RPMI7951 (cell line): ENCODE measurements at regions not wholly inside any gene's neighbourhood (a gene's known extent, or its start where the extent isn't known, plus 50 kb on each side); places are given as distances from the start of the nearest gene placed in this dataset.
"Not testable (repeated sequence)": the region's sequence is repeated elsewhere in the genome, so short reads cannot be mapped to it uniquely, and the experiment has no call there.

ENCODE experiments used
- DNase-seq: peaks from one replicate; pipeline ENCODE4 v3.0.0-alpha.2; 2012; ENCODE audit warnings: low read depth

DNA sequence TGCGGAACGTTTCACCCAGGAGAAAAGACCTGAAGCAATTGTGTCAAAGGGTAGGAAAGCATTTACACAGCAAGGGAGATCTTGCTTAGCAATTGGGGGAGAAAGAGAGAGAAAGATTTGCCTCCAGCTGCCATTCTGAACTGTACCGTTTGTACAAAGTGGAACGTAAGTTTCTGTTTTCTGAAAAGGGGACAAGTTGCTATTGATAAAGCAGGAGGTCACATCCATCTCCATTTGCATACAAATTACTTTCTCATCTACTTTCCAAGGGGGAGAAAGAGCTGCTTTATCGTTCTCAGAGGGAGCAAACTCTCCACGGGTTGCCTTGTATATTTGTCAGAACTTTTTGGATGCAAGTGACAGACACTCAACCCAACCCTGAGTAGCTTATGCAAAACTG, 92.0 kb upstream of the CARD11 start:
- DNase-seq: no peak

DNA sequence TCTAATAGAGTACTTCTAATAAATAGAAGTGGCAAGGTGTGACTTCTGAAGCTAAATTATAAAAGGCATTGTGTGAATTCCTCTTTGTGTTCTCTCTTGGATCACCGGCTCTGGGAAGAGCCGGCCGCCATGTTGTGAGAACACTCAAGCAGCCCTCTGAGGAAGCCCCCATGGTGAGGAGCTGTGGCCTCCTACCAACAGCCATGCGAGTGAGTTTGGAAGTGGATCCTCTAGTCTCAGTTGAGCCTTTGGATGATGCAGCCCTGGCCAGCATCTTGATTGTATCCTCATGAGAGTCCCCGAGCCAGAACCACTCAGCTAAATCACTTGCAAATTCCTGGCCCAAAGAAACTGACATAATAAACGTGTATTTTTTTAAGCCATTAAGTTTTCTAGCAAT, 94.5 kb upstream of the CARD11 start:
- no peak for DNase-seq

DNA sequence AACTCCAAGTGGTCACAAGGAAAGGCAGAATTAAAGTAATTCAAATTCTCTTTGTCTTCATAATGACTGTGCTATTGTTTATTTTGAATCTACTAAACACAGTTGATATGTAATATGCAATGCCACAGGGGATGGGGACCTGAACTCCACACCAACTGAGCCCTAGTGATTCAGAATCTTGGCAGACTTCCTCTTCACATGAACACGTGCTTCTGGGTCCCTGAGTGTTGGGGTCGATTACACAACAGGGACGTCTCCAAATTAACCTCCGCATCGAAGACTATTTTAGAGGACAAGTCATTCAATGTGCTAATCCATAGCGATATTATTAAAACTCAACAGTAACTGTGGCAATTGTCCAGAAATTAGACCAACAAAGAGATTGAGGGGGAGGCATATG, 95.3 kb upstream of the CARD11 start:
- DNase-seq: peak; percentile 64

DNA sequence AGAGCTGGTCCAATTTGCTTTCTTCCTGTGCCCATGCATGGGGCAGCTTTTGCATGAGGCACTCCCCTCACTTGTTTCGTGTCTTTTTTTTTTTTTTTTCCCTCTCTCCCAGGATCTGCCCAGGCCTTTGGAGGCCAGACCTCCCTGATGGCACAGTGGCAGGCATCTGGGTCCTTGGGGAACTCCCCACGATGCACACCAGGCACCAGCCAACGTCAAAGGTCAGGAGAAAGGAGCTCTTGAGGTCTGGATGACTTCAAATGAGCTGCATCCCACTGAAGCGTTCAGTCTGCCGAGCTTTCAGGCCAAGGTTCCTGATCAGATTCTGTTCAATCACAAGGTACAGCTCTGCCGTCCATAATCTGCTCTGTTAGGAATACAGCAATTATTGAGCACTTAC, 97.2 kb upstream of the CARD11 start:
- DNase-seq: no peak

DNA sequence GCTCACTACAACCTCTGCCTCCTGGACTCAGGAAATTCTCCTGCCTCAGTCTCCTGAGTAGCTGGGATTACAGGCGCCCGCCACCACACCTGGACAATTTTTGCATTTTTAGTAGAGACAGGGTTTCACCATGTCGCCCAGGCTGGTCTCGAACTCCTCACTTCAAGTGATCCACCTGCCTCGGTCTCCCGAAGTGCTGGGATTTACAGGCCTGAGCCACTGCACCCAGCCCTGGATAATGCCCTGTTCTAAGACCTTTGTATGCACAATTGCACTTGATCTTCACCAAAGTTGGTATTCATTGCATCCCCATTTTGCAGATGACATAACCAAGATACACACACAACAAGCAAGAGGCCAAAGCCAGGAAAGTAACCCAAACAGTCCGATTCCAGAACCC, 97.7 kb upstream of the CARD11 start:
- DNase-seq: no peak

DNA sequence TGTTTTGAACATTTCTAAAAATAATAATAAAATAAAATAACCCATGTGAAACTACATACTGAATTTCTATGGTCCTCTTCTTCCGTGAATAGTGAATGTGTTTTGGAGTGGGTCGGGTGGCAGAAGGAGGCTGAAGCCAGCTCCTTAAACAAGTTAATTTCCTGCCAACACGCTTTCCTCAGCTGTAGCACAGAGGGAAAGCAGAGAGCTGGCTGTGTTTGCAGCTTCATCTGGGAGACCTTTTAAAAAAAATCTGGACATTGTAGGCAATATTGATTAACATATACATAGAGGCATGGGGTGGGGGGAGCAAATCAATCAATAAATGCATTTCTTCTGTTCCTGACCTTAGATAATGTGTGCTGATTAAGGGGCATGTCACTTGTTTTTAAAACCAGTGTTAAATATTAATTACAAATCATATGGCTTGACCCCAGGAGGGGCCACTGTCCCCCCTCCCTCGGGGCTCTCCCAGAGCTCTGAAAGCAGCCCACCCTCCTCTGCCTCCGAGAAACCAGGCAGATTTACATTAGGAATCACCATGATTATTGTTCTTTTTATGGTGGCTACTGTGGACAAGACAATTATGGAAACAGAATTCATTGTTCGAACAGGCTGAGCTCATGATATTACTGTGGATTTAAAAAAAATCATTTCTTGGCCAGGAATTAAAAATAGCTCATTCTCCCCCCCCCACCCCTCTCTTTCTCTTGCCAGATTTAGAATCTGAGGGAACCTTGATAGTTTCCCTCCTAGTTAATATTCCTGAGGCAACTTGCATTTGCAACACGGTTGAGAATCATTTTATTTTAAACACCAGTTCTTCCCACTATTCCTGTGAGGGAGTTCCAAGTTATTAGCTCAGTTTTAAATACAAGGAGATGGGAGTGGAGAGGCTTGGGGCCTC, 100.5 kb upstream of the CARD11 start:
- DNase-seq: no peak

DNA sequence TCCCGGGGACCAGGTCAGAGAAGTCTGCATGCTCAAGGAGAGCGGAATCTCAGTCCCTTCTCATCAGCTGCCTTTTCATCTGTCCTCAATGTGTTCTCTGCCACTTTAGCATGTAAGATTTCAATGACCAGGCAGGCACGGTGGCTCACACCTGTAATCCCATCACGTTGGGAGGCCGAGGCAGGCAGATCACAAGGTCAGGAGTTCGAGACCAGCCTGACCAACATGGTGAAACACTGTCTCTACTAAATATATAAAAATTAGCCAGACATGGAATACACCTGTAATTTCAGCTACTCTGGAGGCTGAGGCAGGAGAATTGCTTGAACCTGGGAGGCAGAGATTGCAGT, 101.1 kb upstream of the CARD11 start:
- not testable (repeated sequence) for DNase-seq

DNA sequence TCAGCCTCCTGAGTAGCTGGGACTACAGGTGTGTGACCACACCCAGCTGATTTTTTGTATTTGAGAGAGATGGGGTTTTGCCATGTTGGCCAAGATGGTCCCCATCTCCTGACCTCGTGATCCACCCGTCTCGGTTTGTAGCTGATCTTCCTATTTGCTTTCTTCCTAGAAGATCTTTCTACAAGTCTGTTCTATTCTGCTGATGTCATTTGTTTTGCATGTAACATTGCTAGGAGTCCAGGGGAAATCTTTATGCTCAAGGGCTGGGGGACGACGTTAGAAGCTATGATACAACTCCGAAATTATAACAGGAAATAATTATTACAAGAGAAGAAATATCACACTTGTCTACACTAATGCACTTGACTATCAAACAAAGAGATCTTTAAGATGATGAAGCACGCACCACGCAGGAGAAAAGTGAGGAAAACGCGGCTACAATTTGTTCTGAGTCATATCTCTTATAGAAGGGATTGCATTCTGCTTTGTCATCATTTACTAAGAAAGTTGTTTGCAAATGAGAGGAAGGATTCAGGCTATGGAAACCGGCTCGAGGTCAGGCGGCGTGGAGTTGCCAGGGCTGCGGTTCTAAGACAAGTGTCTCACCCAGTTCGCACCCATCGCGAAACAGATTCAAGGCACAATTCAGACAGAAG, 103.0 kb upstream of the CARD11 start:
- DNase-seq: peak; percentile 84

DNA sequence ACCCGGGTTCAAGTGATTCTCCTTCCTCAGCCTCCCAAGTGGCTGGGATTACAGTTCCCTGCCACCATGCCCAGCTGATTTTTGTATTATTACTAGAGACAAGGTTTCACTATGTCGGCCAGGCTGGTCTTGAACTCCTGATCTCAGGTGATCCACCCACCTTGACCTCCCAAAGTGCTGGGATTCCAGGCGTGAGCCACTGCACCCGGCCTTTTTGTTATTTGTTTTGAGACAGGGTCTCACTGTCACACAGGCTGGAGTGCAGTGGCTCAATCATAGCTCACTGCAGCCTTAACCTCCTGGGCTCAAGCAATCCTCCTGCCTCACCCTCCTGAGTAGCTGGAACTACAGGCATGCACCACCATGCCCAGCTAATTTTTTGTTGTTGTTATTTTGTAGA, 104.8 kb upstream of the CARD11 start:
- not testable (repeated sequence) for DNase-seq

DNA sequence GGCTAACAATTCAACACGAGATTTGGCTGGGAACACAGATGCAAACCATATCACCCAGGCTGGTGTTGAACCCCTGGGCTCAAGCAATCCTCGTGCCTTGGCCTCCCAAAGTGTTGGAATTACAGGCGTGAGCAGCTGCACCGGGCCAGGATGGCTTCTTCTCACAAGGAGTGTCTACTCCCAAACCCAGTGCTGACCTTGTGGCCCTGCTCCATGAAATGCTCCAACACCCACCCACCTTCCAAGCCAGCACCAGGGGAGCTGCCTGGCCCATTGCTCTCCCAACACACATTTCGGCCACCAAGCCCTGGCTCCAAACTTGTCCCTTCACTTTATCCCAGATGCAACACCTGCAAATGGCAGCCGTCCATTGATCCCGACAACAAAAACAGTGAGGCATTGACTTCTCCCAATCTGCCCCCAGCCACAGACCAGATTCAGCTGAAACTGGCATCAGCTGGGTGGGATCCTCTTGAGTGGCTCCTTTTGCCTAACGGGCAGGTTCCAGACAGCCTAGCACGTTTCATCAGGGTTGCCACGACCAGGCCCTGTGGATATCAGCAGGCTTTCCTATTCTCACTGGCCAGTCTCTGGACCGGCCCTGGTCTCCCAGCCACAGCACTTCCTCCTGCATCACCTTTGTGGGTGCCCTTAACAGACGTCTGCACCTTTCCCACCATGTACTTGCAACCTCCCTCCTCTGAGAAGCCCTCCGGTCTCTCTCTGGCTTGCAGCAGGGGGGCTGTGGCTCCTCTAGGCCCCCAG, 105.7 kb upstream of the CARD11 start:
- no peak for DNase-seq

DNA sequence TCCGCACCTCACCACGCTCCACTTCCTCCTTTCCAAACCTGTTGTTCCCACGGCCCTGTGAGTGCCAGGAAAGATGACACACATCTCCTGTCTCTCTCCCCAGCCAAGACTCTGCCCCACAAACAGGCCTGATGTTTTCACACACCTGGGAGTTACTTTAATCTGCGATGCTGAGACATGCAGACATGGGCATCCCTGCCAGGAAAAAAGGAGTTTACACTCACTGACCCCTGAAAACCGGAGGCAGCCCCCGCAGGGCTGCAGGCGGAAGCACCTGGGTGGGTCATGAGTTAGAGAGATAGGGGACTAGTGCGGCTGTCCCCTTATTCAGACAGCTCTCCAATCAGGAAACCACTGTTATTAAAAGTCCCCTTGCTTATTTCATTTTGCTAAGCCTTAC, 106.4 kb upstream of the CARD11 start:
- DNase-seq: no peak

DNA sequence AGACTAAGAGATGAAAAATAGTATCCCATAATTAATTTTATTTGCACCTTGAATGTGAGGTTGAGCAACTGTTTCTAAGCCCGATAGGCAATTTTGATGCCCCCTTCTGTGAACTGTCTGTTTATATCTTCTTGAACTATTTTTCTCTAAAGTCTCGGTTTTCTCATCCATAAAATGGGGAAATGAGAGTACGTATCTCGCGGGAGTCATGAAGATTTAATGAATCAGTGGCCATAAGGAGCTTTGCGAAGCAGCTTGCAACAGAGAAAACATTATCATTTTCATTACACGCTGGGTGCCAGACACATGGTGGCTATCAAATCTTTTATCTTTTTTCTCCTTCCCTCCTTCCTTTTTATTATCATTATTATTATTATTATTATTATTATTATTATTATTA, 108.1 kb upstream of the CARD11 start:
- no peak for DNase-seq

DNA sequence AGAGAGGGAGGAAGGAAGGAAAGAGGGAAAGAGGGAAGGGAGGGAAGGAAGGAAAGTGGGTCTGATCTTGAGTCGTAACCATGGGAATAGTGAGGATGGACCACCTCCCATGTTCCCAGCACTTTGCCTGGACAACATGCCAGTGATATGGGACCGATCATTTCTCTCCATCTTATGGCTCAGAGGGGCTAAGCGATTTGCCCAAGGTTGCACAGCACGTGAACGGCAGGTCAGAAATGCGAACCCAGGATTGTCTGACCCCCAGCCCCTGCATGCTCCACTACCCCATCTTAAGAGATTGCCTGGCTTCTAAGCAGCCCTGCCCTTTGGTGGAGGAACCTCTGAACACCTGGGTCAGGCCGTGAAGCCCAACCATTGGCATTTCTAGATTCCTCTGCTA, 109.0 kb upstream of the CARD11 start:
- no peak for DNase-seq

DNA sequence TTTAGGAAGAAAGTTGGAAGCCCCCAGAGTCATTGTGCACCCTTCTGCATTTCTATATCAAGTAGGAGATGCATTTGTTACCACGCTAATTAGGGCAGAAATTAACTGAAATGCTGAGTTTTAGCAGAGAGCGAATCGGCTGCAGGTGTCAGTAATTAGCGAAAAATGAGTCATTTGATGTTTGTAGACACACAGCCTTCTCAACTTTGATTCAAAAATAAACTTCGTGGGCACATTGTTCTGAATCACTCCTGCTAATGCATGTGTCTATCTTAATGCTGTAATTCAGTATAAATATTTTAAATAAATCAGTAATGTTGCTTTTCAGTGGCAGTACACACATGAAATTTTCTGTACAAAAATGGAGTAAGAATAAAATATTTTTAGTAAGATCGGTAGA, 109.5 kb upstream of the CARD11 start:
- no peak for DNase-seq

DNA sequence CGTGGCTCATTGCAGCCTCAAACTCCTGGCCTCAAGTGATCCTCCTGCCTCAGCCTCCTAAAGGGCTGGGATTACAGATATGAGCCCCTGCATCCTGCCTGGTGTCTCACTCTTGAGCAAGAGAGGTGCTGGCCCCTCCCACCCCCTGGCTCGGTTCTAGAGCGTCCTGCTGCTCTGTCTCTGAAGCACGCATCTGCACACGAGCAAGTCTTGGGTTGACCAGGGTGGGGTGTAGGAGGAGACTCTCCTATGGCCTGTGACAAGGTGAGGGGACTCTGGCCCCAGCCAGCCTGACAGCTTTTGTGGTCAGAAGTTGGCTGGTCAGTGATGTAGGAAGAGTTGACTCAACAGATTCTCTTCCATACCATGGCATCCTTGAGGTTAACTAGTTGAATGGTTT, 110.7 kb upstream of the CARD11 start:
- no peak for DNase-seq

DNA sequence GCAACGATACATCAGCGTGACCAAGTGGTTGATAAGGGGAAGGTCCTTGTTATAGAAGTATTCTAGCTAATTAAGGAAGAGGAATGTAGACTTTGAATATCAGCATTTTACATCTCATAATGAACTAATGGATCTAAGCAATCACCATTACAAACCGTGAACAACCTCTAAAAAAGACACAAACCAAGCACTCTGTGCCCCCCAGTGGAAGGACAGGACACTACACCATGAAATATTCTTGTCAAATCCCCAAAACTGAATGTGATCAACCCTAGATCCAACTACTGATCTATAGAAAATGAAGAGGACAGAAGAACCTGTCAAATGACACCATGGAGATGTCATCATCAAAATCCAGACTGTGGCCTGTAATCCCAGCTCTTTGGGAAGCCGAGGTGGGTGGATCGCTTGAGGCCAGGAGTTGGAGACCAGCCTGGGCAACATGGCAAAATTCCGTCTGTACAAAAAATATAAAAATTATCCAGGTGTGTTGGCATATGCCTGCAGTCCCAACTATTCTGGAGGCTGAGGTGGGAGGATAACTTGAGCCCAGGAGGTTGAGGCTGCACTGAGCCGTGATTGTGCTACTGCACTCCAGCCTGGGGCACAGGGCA, 111.3 kb upstream of the CARD11 start:
- DNase-seq: peak; percentile 62

DNA sequence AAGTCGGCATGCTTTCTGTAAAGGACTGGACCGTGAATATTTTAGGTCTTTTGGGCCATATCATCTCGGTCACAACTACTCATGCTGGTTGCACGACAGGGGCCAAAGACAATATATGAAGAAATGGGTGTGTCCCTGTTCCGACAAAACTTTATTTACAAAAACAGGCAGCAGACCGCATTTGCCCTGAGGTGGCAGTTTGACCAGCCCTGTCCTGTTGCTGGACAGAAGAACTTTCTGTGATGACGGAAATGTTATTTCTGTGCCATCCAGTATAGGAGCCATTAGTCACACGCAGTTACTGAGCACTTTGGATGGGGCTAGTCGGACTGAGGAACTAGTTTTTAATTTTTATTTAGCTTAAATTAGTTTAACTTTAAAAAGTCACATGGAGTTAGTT, 112.8 kb upstream of the CARD11 start:
- DNase-seq: peak; percentile 97

DNA sequence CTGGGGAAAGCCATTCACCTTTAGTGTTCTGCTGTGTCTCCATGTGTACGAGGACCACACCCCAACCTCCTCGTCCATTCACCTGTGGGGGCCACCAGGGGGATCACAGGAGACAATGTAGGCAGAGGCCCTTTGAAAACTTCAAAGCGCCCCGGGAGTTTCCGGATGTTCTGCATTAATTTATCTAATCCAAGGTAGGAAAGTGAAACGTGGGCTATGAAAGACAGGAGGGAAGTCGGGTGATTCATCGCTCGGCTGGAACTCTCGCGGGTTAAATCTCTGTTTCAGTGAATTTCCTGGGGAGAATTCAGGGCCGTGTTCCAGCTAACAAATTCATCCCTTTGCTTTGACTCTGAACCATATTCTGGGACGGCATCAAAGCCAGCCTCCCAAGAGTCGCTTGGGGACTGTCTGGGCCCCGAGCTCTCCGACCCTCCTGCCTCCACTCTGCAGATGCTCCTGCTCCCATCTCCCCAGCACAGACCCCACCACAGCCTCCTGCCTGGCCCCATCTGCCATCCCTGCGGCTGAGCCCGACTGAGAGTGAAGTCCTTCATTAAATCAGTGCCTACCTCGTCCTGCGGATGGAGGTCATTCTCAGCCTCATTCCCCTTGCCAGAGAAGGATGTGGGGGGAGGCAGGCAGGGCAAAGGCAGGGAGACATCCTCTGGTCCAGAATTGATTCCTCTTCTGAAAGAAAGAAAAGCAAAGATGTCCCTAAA, 114.1 kb upstream of the CARD11 start:
- peak; percentile 94 for DNase-seq

DNA sequence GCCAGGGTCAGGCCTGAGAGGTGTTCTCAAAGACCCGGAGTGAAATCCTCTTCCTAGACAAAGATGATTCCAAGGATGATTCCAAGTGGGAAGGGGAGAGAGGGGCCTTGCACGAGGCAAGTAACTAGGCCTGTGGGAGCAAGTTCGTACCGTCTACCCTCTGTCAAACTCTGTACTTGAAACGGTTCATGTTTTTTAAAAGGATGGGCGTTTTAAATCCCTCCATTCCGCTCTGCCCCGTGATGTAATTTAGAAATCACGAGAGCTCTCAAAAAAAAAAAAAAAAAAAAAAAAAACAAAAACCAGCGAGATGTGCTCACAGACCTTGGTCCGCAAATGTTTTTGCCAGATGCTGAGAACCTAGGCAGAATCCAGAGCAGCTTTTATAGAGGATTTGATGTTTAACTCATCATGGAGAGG, 114.7 kb upstream of the CARD11 start:
- peak; percentile 55 for DNase-seq

DNA sequence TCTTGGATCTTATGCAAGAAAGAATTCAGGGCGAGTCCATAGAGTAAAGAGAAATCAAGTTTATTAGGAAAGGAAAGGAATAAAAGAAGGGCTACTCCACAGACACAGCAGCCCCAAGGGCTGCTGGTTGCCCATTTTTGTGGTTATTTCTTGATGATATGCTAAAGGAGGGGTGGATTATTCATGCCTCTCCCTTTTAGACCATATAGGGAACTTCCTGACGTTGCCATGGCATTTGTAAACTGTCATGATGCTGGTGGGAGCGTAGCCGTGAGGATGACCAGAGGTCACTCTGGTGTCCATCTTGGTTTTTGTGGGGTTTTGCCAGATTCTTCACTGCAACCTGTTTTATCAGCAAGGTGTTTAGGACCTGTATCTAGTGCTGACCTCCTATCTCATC, 115.4 kb upstream of the CARD11 start:
- peak; percentile 87 for DNase-seq

DNA sequence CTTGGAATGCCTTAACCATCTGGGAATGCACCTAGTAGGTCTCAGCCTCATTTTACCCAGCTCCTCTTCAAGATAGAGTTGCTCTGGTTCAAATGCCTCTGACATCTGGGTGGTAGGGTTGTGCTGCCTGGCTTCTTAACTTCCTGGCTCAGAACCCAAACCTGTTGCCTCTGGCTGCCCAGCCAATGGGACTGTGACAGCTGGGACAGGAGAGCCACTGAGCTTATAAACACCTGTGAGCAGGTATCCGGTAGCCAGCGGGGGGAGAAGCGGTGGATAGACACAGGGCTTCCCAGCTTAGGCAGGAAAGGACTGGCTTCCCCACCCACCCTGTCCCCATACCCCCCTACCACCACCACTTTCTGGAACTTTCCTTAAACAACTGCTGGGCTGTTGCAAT, 115.8 kb upstream of the CARD11 start:
- DNase-seq: no peak

DNA sequence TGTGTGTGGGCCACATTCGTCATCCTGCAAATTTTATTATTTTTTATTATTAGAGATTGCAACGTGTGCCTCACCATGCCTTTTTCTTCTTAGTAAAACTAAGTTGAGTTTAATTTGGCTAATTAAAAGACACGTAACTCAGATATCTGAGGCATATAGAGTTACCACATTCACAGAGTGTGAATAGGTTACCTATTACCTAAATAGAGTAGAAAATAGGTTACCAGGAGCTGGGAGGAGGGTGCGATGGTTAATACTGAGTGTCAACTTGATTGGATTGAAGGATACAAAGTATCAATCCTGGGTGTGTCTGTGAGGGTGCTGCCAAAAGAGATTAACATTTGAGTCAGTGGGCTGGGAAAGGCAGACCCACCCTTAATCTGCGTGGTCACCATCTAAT, 116.3 kb upstream of the CARD11 start:
- DNase-seq: not testable (repeated sequence)
